Adrenal gland (tissue), 9 donors: ENCODE measurements at regions not wholly inside any gene's neighbourhood (a gene's known extent, or its start where the extent isn't known, plus 50 kb on each side); places are given as distances from the start of the nearest gene placed in this dataset.
A peak's percentile ranks its signal among the peaks of the same experiment; 100 is the strongest.

Experiments used
- DNase-seq, 7 donors: peaks; one replicate each; pipeline ENCODE4 v3.0.0-alpha.2; 2019 to 2020
- H3K27ac ChIP-seq, 5 donors: fragments of 200-600 bp; sonication (generic) in 4 of 5; 1 replicate in 3 of 5; 2 replicates in 2 of 5; pipeline versions ENCODE4 v1.5.1 to v1.8.0; 2016 to 2020; ENCODE audit warnings: mild to moderate bottlenecking in 1 of 5
- H3K27me3 ChIP-seq: fragments of 200-600 bp; 2 replicates; pipeline ENCODE4 v1.8.0; 2021
- H3K36me3 ChIP-seq, 2 donors: fragments of 200-600 bp; replicated peaks in 1 of 2; 1 replicate in 1 of 2; 2 replicates in 1 of 2; pipeline versions ENCODE4 v1.5.1 to v1.8.0; 2018 to 2022
- H3K4me1 ChIP-seq, 2 donors: fragments of 200-600 bp; replicated peaks in 1 of 2; 1 replicate in 1 of 2; 2 replicates in 1 of 2; pipeline versions ENCODE4 v1.5.1 to v1.8.0; 2018 to 2021
- H3K4me3 ChIP-seq, 4 donors: fragments of 200-600 bp; sonication (generic) in 3 of 4; one replicate each; pipeline ENCODE4 v1.5.1; 2016 to 2018
- H3K9me3 ChIP-seq, 3 donors: fragments of 200-600 bp; sonication (generic) in 1 of 3; replicated peaks in 1 of 3; 1 replicate in 2 of 3; 2 replicates in 1 of 3; pipeline versions ENCODE4 v1.5.1 to v1.8.0; 2016 to 2021
- CTCF ChIP-seq, 6 experiments: fragments of 450-650 bp in 4 of 6; fragments of 200-600 bp in 2 of 6; sonication (generic) in 1 of 6; IDR thresholded peaks; 1 replicate in 5 of 6; 2 replicates in 1 of 6; pipeline versions ENCODE4 v1.5.1 to v1.8.0; 2016 to 2021; ENCODE audit warnings: antibody characterized with exemption in 6 of 6, mild to moderate bottlenecking in 2 of 6, moderate library complexity in 1 of 6
- POLR2A ChIP-seq, 2 donors: fragments of 450-650 bp; IDR thresholded peaks; one replicate each; pipeline ENCODE4 v1.6.1; 2017; ENCODE audit warnings: antibody characterized with exemption in 2 of 2, mild to moderate bottlenecking in 2 of 2, moderate library complexity in 1 of 2
- WGBS, 4 donors: extraction: QIAGEN DNeasy Blood & Tissue Kit in 2 of 4; methylation state at CpG; one replicate each; pipeline versions ENCODE4 v1.1.5 to v1.1.7; 2013 to 2017; 5-methylcytosine and 5-hydroxymethylcytosine counted together
- intact Hi-C, 2 donors: fragments of 100-400 bp; cut with DNase I; formaldehyde crosslinking; loops; one replicate each; pipeline versions ENCODE4 v1.14.1 to v1.15.0; 2022 to 2023
- donor health status: healthy with polysubstance abuse.
- donor health status: Bipolar disorder and iron deficiency.
- donor health status: DM: yes; HTN: yes; CAD: no.
- donor health status: DM: no; HTN: no; CAD: no.
- donor health status: DM: no; HTN: no; CAD: no.

DNA sequence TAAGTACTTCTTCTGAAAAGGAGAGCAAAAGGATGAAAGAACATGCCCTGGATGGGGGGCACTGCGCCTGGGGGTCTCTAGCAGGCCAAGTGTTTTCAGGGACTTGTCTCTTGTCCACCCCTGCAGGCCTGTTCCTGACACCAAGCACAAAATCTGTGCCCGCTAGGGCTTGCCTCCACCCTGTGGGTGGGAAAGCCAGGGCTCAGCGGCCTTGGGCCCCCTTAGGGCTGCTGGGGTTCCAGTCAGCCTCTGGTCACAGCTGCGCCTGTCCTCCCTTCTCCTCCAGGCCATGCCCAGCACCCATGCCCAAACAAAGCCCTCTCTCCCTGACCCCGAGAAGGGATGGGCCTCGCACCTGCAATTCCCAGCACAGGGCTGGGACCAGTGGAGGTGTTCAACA lies 71.1 kb upstream of the TRPM1 start:
- H3K9me3 ChIP-seq = no peaks in the 10 kb centered on the region
- no peak overlapping the region for H3K27ac ChIP-seq
- WGBS, 4 donors = 94 to 98% (median 96%) methylated on average over 5 to 6 of the region's 6 CpGs
- intact Hi-C loops = no loop called here
- no peak for TF ChIP-seq POLR2A (IDR thresholded peaks at IDR 0.05)
- TF ChIP-seq CTCF (IDR thresholded peaks at IDR 0.05) = no peak
- H3K27me3 ChIP-seq = no peaks in the 10 kb centered on the region
- DNase-seq = peak in 1 of 7 donors; percentile 20
- no peak overlapping the region for H3K4me3 ChIP-seq
- no peaks in the 10 kb centered on the region for H3K36me3 ChIP-seq
- no peaks in the 10 kb centered on the region for H3K4me1 ChIP-seq

DNA sequence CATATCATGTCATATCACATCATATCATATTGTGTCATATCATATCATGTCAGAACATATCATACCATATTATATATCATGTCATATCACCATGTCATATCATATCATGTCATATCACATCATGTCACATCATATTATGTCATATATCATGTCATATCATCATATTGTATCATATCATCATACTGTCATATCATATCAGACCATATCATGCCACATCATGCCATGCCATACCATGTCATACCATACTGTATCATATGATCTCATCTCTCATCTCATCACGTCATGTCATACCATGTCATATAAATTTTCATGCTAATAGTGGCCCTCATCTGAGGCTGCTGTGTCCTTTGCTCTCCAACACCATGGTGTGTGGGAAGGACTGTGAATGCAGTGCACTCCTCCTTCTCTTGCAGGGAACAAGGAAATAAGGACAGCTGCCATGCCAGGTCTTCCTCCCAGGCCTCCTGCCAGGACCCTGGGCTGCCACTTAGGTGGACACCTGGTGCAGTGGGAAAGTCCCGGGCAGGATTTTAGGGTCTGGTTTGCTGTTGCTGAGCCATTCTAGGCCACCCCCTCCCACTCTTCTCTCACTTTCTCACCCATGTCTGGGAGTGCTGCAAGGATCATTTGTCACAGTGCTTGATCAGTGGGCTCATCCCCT lies 72.4 kb upstream of the TRPM1 start:
- Histone ChIP-seq H3K4me3 (no peak overlapping the region), H3K27ac (no peak overlapping the region), H3K27me3 (no peaks in the 10 kb centered on the region), H3K36me3 (no peaks in the 10 kb centered on the region), H3K9me3 (no peaks in the 10 kb centered on the region), H3K4me1 (no peaks in the 10 kb centered on the region)
- DNase-seq = no peak
- TF ChIP-seq CTCF (IDR thresholded peaks at IDR 0.05) (no peak), POLR2A (IDR thresholded peaks at IDR 0.05) (no peak)
- intact Hi-C loops = no loop called here
- 73 to 87% (median 83%) methylated on average over 2 of the region's 2 CpGs for WGBS, 4 donors

- H3K9me3 ChIP-seq = no peaks in the 10 kb centered on the region
- H3K36me3 ChIP-seq = no peaks in the 10 kb centered on the region
- no peak for TF ChIP-seq POLR2A (IDR thresholded peaks at IDR 0.05)
- TF ChIP-seq CTCF (IDR thresholded peaks at IDR 0.05) = no peak
- H3K27me3 ChIP-seq = no peaks in the 10 kb centered on the region
- intact Hi-C loops = no loop called here
- no peak overlapping the region for H3K4me3 ChIP-seq
- DNase-seq = no peak
- no peaks in the 10 kb centered on the region for H3K4me1 ChIP-seq
- no peak overlapping the region for H3K27ac ChIP-seq
- 83 to 87% (median 85%) methylated on average over 9 of the region's 9 CpGs for WGBS, 4 donors
Measured at GRCh38 chr15:31175484-31175883, 74.0 kb upstream of the TRPM1 start.

DNA sequence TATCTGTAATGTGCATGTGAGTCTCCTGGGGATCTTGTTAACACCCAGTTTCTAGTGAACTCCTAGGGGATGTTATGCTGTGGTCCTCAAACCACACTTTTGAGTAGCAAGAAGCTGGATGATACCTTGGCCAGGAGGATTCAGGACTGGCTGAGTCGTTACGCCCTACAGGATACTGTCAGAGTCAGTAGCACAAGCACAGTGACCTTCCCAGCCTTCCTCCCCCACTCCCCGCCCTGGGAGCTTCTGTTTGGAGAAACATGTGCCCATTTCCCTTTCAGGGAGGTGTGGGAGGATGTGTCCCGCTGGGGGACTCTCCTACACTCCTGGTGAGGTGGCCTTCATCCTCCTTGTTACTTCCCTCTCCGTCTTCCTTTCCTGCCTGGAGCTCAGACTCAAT lies 76.4 kb upstream of the TRPM1 start:
- no peaks in the 10 kb centered on the region for H3K9me3 ChIP-seq
- TF ChIP-seq CTCF (IDR thresholded peaks at IDR 0.05) (no peak), POLR2A (IDR thresholded peaks at IDR 0.05) (no peak)
- H3K27ac ChIP-seq = no peak overlapping the region
- no peaks in the 10 kb centered on the region for H3K4me1 ChIP-seq
- intact Hi-C loops = no loop called here
- 38 to 60% (median 42%) methylated on average over 4 to 5 of the region's 5 CpGs for WGBS, 4 donors
- H3K36me3 ChIP-seq = no peaks in the 10 kb centered on the region
- DNase-seq = no peak
- H3K4me3 ChIP-seq = no peak overlapping the region
- H3K27me3 ChIP-seq = no peaks in the 10 kb centered on the region
